K562 (cell line): ENCODE measurements at regions not wholly inside any gene's neighbourhood (a gene's known extent, or its start where the extent isn't known, plus 50 kb on each side); places are given as distances from the start of the nearest gene placed in this dataset.

Experiments used
- ATAC-seq: fragments of 200-7000 bp; cut with Tn5 transposase; 3 replicates; pipeline ENCODE4 v1.9.1; 2020; ENCODE audit warnings: moderate library complexity
- BruUV-seq: library from RNA; stranded (reverse); fragments of 400-500 nt; replicated peaks from 2 replicates; lab custom pipeline; 2021; lab: Mats Ljungman, UMichigan
- CTCF ChIA-PET: fragments of 300-600 bp; formaldehyde crosslinking; extraction: SDS; loops from one replicate; lab custom pipeline; 2021; ENCODE audit warnings: low intra/inter-chr PET ratio; lab: Yijun Ruan, JAX
- POLR2A ChIA-PET: fragments of 300-600, 350-650 bp; sonication (Branson Sonifier 250); formaldehyde crosslinking; extraction: SDS; loops from one replicate; lab custom pipeline; 2021; ENCODE audit warnings: antibody characterized with exemption, inconsistent platforms; lab: Yijun Ruan, JAX
- DNase-seq, 4 experiments: peaks; one replicate each; pipeline versions ENCODE4 v3.0.0 to v3.0.0-alpha.2; 2011 to 2018; ENCODE audit warnings: low spot score in 3 of 4, mixed read lengths in 3 of 4; ENCODE audit errors: extremely low read depth in 1 of 4
- FAIRE-seq: peaks from 2 replicates; lab custom pipeline; 2011; peaks lifted over from hg19 to GRCh38; lab: Jason Lieb, UNC
- H2AFZ ChIP-seq: 2 replicates; pipeline ENCODE4 v1.6.0; 2011; ENCODE audit warnings: low read depth, low read length, control low read depth, inconsistent platforms
- H3K27ac ChIP-seq: fragments of 200-600 bp; 3 replicates; pipeline ENCODE4 v1.8.0; 2011; ENCODE audit warnings: low read depth, mild to moderate bottlenecking, control low read depth, inconsistent platforms, low read length, moderate library complexity, mixed read lengths; ENCODE audit errors: extremely low read depth
- H3K27me3 ChIP-seq, 2 experiments: fragments of 300-600 bp in 1 of 2; 2 replicates in 1 of 2; 3 replicates in 1 of 2; pipeline versions ENCODE4 v1.6.0 to v1.8.0; 2011; ENCODE audit warnings: inconsistent platforms in 2 of 2, low read length in 2 of 2, mild to moderate bottlenecking in 1 of 2, mixed read lengths in 1 of 2, moderate library complexity in 1 of 2; ENCODE audit not compliant: control insufficient read depth in 2 of 2, insufficient read depth in 2 of 2
- H3K36me3 ChIP-seq: fragments of 300-600 bp; 3 replicates; pipeline ENCODE4 v1.8.0; 2011; ENCODE audit warnings: mild to moderate bottlenecking, low read length, inconsistent platforms; ENCODE audit not compliant: control insufficient read depth, insufficient read depth
- H3K4me1 ChIP-seq, 2 experiments: fragments of 200-600 bp in 1 of 2; replicated peaks in 1 of 2; 2 replicates in 1 of 2; 3 replicates in 1 of 2; pipeline versions ENCODE4 v1.5.1 to v1.8.0; 2011; ENCODE audit warnings: inconsistent platforms in 2 of 2, low read length in 2 of 2, mild to moderate bottlenecking in 1 of 2, mixed read lengths in 1 of 2, moderate library complexity in 1 of 2; ENCODE audit not compliant: control insufficient read depth in 2 of 2, insufficient read depth in 2 of 2
- H3K4me2 ChIP-seq: 2 replicates; pipeline ENCODE4 v1.6.1; 2011; ENCODE audit warnings: low read length, control low read depth, inconsistent platforms, mixed read lengths; ENCODE audit not compliant: insufficient read depth
- H3K4me3 ChIP-seq: fragments of 200-600 bp; sonication (generic), shearing (Covaris generic); 2 replicates; pipeline ENCODE4 v1.5.1; 2016; ENCODE audit warnings: control low read depth, inconsistent platforms
- H3K79me2 ChIP-seq: fragments of 200-600 bp; 3 replicates; pipeline ENCODE4 v1.8.0; 2011; ENCODE audit warnings: low read length, inconsistent platforms; ENCODE audit not compliant: control insufficient read depth, insufficient read depth
- H3K9ac ChIP-seq, 2 experiments: 2 replicates each; pipeline versions ENCODE4 v1.6.0 to v1.6.1; 2011; ENCODE audit warnings: low read depth in 2 of 2, low read length in 2 of 2, control low read depth in 1 of 2, inconsistent platforms in 1 of 2, mild to moderate bottlenecking in 1 of 2, mixed read lengths in 1 of 2; ENCODE audit not compliant: insufficient read depth in 1 of 2
- H3K9me1 ChIP-seq: one replicate; pipeline ENCODE4 v1.6.0; 2011; ENCODE audit warnings: inconsistent platforms, mild to moderate bottlenecking, low read length, moderate library complexity; ENCODE audit not compliant: control insufficient read depth, insufficient read depth
- H3K9me3 ChIP-seq: replicated peaks from 2 replicates; pipeline ENCODE4 v1.5.1; 2011; ENCODE audit warnings: low read depth, low read length, inconsistent platforms; ENCODE audit not compliant: control insufficient read depth, insufficient read depth
- H4K20me1 ChIP-seq: replicated peaks from 2 replicates; pipeline ENCODE4 v1.6.1; 2011; ENCODE audit warnings: low read length, inconsistent platforms, mixed read lengths; ENCODE audit not compliant: control insufficient read depth, insufficient read depth
- CREBBP ChIP-seq: IDR thresholded peaks from one replicate; pipeline ENCODE4 v1.6.1; 2012; ENCODE audit warnings: low read depth, mild to moderate bottlenecking, control low read depth, inconsistent platforms, low read length
- KAT8 ChIP-seq: fragments of 450-650 bp; IDR thresholded peaks from 2 replicates; pipeline ENCODE4 v1.6.1; 2016; ENCODE audit warnings: low read depth, mild to moderate bottlenecking
- NONO ChIP-seq, 2 experiments: fragments of 200-400 bp in 1 of 2; fragments of 450-650 bp in 1 of 2; formaldehyde crosslinking in 1 of 2; IDR thresholded peaks; 2 replicates each; pipeline ENCODE4 v1.6.1; 2017; ENCODE audit warnings: low read depth in 2 of 2, mild to moderate bottlenecking in 2 of 2, moderate library complexity in 2 of 2, low read length in 1 of 2
- NR2F6 ChIP-seq: fragments of 450-650 bp; formaldehyde crosslinking; IDR thresholded peaks from 2 replicates; pipeline ENCODE4 v1.4.0; 2020; ENCODE audit warnings: mild to moderate bottlenecking
- OTX1 ChIP-seq: fragments of 450-650 bp; formaldehyde crosslinking; IDR thresholded peaks from 2 replicates; pipeline ENCODE4 v1.4.0; 2022; ENCODE audit warnings: mild to moderate bottlenecking
- PURB ChIP-seq: sonication (generic); formaldehyde crosslinking; IDR thresholded peaks from 2 replicates; pipeline ENCODE4 v1.9.0; 2021; ENCODE audit warnings: low read depth, mild to moderate bottlenecking, missing genetic modification reagents
- TAF1 ChIP-seq: IDR thresholded peaks from 2 replicates; pipeline ENCODE4 v1.6.1; 2011; ENCODE audit warnings: mild to moderate bottlenecking, low read length, moderate library complexity; ENCODE audit not compliant: insufficient read depth, control insufficient read depth, severe bottlenecking; ENCODE audit errors: extremely low read depth
- ZKSCAN3 ChIP-seq: fragments of 250-450 bp; sonication (Bioruptor Pico); IDR thresholded peaks from 2 replicates; pipeline ENCODE4 v1.4.0; 2020
- ZNF668 ChIP-seq: fragments of 250-450 bp; sonication (Bioruptor Pico); IDR thresholded peaks from 2 replicates; pipeline ENCODE4 v1.8.0; 2022; ENCODE audit warnings: mild to moderate bottlenecking, inconsistent platforms
- WGBS: fragments of 100-300 bp; shearing (Covaris generic); methylation state at CpG from one replicate; pipeline ENCODE4 v1.1.6; 2016; ENCODE audit warnings: low coverage, mixed read lengths; ENCODE audit not compliant: insufficient coverage; ENCODE audit errors: missing lambda C conversion rate; 5-methylcytosine and 5-hydroxymethylcytosine counted together
- in situ Hi-C: fragments of 300-500 bp; cut with MboI; formaldehyde crosslinking; loops from 4 replicates; pipeline ENCODE4 v1.15.0; 2018; ENCODE audit warnings: inconsistent platforms, mixed read lengths
- intact Hi-C: fragments of 100-400 bp; cut with micrococcal nuclease; formaldehyde crosslinking; loops from 2 replicates; pipeline ENCODE4 v1.14.2; 2022

DNA sequence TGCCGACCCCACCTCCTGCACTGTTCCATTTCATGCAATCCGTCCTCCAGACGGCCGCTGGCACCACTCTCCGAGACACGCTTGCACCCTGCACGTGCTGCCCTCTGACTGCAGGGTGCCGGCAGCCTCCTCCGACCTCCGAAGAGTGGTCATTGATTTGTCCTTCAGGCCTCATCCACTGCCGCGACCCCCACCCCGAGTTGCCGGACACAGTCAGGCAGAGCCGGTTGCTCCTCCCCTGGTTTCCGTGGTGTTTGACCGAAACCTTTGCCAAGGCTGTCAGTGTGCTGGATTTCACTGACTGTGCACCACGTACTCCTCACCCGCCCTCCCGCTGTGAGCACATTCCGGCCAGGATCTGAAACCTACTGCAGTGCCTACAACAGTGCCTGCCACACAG is 156.4 kb upstream of the PDE10A start:
- ATAC-seq (no peak), DNase-seq (no peak), FAIRE-seq (no peak)
- Histone ChIP-seq H3K79me2 (no peaks in the 10 kb centered on the region), H3K9me3 (no peaks in the 10 kb centered on the region), H3K4me2 (no peak overlapping the region), H3K36me3 (no peaks in the 10 kb centered on the region; the same call in 2 of the 3 replicates), H3K9me1 (no peaks in the 10 kb centered on the region), H3K4me3 (no peak overlapping the region), H3K9ac (no peak overlapping the region), H2AFZ (no peak overlapping the region), H3K27ac (no peak overlapping the region), H4K20me1 (no peaks in the 10 kb centered on the region), H3K27me3 (peaks cover 7 to 32% of the 10 kb centered on the region in 2 experiments; a peak in 3 of 5 replicates), H3K4me1 (no peaks in the 10 kb centered on the region)
- no peak for TF ChIP-seq NR2F6
- TF ChIP-seq ZKSCAN3 (CRISPR knock-in tag): no peak
- no peak for TF ChIP-seq NONO (IDR thresholded peaks at IDR 0.05; ENCODE audit: low read depth in 2 of 2, low read length in 1 of 2)
- no peak for TF ChIP-seq ZNF668 (CRISPR knock-in tag)
- TF ChIP-seq CREBBP: no peak
- no peak for TF ChIP-seq OTX1 (CRISPR knock-in tag)
- no peak for TF ChIP-seq TAF1
- TF ChIP-seq KAT8: no peak
- no peak for TF ChIP-seq PURB
- CTCF ChIA-PET: interaction anchor here (0.5 kb wide), 1 partner anchor 1345 kb away, joined by 3 read pairs; no protein-coding TSS in a partner anchor
- no TSS peak for BruUV-seq
- POLR2A ChIA-PET: no interaction called here
- in situ Hi-C loops: no loop called here
- under 1% methylated on average over 21 of the region's 21 CpGs for WGBS
- intact Hi-C loops: no loop called here
